ENCODE measurements at regions not wholly inside any gene's neighbourhood (a gene's known extent, or its start where the extent isn't known, plus 50 kb on each side); places are given as distances from the start of the nearest gene placed in this dataset.

DNA sequence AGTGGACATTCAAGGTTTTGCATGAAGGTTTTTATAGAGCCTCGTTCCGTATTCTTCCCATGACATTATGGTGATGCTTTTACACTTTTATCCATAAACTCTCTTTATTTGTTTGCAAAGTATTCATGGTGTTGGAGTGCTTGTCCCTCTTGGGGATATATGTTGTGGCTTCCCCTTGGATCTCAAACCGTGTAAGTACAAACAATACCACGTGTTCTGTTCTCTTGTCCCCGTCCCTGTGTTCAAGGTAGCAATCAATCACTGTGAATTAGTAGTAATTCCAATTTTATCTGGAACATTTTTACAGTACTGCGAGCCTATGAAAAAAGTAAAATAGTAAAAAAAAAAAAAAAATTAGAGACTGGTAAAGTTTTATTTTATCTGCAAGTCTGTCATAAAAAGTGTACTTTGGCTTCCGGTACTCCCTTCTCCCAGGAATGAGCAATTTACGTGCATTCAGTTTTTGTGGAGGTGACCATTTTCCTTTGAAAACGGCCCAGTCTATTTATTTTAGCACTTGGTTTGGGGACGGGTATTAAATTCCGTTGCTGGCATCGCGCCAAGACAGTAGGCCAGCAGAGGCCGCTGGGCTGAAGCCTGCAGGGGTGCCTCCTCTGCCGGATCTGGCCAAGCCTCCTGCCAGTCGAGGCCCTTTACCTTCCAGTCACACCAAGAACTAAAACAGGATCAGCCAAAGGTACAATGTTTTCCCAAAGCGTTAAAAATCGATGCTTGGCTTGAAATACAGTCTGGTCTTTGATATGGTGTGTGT is 175.7 kb downstream of the SOCS6 start:
- DNase-seq: peak; percentile 22

DNA sequence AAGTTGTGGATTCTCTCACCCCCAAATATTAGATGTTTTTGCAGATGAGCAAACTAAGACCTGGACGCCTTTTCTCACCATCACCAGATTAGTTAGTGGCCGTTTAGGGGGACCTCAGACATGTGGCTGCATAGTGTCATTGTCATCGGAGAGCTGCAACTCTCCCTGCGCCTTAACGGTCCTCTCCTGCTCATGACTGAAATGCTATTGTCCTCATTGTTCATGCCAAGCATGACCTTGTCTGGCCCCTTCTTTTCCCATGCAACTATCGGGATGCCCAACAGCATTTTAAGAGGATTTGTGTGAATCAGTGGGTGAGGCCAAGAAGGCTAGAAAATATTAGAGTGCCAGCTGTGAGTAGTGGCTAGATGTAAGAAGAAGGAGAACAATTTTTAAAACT is 174.2 kb downstream of the SOCS6 start:
- no peak for DNase-seq

DNA sequence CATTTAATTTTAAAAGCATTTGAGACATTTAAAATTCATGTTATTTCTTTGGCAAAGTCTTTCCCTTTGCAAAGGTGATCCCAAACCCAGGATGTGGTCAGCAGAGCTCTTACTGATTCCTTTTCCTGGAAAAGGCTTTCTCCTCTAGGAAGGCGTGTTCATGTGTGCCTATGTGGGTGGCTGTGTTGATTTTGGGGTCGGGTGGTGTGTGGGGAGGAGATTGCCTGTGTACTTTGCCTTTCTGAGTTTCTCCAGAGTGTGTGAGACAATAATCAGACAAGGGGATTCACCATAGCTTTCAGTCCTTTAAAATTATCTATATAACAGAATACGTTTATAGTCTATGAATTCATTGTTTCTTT is 173.2 kb downstream of the SOCS6 start:
- DNase-seq: no peak

DNA sequence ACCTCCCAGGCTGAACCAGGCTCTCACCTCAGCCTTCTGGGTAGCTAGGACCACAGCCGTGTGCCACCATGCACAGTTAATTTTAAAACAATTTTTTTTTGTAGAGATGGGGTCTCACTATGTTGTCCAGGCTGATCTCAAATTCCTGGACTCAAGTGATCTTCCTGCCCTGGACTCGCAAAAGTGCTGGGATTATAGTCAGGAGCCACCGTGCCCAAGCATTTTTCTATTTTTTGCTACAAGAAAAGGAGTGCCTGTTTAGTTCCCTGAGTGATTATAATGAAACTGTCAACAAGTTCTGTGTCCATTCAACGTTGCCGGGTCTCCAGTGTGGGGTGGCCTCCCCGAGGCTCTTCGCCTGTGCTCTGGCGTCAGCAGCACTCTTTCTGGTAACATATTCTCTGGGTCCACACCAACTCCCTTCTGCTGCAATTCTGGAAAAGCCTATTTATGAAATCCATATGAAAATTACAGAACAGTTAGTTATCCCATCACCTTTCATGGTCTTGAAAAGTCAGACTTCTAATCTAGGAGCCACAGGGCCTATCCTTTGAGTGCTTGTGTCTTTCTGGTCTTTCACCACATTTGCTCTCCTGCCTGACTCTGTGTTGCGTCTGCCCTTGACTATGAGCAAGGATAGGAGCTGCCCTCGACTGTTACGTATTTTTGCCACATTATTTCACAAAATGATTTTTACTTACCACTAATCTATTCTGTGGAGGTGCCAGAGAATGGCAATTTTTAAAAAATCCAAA is 172.7 kb downstream of the SOCS6 start:
- DNase-seq: no peak

DNA sequence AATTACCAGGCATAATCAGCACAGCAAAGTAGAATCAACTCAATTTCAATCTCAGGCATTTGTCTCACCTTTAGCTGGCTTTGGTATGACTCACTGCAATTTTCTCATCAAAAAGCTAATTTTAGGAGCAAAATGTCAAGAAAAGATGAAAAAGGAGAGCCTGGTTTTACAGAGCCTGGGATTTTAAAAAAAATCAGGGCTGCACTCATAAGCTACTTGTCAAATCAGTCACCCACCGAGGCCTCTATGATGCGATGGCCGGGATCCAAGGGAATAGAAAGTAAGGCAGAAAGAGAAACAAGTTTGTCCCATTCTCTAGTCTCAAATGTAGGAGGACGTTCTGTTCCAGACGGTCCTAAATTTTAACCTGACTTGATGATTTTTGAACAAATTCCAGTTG is 170.9 kb downstream of the SOCS6 start:
- DNase-seq: no peak

DNA sequence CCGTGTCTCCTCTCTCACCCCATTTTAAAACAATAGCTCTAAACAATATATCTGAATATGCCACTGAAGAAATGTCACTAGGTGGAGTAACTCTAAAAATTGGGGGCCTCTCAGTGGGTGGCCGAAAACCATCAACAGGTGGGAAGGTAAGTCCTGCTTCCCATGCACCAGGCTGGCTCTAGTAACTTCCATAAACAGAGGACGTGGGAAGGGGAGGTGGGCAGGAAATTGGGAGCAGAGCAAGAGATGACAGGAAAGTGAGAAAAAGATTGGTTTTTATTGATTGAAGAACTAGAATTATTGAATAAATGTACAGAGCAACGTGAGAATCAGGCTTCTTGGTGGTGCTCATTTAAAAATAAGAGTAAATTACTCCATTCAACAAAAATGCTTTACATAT is 170.4 kb downstream of the SOCS6 start:
- DNase-seq: no peak

DNA sequence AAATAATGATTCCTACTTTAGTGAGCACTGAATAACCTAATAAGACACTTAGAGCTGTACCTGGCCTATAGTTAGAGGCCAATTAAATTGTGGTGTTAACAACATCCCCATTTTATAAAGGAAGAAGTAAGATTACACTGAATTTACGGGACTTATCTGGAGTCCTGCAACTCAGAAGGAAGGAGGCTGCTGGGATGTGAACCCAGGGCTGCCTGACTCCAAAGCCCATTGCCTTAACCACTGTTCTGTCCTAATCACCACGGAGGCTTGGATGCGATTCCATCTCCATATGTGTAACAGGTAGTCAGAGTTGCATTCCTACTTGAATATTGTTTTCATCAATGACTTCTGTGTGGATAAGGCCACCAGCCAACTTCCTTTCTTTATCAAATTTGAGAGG is 168.9 kb downstream of the SOCS6 start:
- no peak for DNase-seq

DNA sequence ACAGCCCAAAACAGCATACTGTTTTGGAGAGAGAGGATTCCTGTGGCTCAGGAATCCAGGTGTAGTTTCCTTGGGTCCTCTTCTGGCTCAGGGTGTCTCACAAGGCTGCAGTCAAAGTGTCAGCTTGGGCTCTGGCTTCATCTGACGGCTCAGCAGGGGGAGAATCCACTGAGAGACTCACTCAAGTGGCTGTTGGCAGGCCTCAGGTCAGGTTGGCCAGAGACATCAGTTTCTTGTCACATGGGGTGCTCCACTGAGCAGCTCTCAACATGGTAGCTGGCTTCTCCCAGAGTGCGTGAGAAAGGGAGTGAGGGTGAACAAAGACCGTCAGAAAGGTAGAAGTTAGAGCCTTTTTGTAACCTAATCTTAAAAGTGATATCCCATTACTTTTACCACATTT is 168.4 kb downstream of the SOCS6 start:
- DNase-seq: no peak

DNA sequence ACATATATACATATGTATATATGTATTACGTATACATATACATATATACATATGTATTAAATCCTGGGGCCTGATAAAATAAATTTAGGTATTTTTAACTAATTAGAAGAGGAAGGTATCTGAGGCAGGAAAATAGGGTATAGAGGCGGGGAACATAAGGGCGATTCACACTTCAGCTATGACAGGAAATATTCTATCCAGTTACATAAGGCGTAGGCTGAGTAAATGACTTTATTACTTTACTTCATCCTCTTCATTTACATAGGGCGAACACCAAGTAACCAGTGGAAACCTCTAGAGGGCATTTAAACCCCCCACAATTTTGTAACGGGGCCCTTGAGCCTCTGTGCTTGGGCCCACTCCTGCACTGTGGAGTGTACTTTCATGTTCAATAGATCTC is 167.5 kb downstream of the SOCS6 start:
- no peak for DNase-seq

DNA sequence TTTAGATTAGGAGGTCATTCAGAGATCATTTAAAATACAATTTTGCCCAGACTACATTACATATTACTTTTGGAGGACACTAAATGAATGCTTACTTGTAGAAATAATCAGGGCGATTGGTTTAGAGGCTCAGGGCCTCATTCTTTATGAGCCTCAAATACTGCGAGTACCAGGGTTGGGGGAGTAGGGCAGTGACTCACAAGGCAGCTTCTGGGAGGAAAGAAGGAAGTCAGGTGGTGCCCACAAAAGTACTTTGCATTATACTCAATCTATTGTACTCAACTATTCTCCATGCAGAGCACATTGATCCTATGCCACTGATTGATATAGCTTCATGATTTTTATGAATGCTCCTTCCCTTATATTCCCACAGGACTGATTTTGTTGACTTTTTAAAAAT is 166.9 kb downstream of the SOCS6 start:
- no peak for DNase-seq

DNA sequence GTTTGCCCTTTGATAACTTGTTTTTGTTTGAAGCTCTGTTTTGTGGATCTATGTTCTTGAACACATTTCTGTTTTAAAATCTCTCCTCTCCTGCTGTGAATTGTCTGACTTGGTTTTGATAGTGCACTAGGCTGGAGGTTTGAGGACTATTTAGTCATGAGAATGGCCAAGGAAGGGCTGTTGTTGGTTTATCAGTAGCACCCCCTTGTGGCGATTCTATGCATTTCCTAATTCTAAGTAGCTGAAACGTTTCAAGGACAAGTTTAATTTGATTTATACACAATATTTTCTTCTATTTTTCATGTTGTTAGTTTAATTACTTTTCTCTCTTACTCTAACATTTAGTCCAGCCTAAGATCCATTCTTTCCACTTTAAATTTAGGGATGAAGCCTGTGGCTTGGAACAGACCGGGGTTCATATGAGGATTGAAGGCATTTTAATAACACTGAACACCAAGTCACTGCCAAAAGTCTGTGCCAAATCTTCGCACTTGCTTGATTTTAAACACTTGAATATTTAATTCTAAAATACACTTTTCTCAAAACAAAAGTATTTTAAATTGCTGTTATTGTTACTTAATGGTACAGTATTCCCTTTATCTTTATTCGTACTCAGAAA is 166.0 kb downstream of the SOCS6 start:
- peak; percentile 66 for DNase-seq

DNA sequence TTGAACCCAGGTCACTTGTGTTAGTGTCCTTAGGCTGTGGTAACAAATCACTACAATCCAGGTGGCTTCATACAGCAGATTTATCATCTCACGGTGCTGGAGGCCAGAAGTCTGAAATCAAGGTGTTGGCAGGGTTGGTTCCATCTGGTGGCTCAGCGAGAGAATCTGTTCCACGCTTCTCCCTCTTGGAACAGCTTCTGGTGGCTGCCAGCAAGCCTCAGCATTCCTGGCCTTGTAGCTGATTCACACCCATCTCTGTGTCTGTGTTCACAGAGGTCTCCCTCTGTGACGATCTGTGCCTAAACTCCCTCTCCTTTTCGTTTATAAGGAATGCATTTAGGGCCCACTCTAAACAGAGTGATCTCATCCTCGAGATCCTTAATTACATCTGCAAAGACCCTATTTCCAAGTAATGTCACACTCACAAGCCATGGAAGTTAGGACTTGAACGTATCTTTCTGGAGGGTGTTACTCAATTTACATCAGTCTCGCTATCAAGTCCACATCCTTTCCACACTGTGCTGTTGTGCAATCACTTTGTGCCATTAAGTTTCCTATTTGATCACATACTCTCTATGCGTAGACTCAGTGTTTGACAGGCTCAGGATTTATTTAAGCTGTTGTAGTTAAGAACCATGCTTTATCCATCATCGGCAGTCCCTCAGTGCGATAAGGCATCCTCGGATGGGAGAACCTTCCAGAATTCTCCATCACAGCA is 164.4 kb downstream of the SOCS6 start:
- DNase-seq: no peak

DNA sequence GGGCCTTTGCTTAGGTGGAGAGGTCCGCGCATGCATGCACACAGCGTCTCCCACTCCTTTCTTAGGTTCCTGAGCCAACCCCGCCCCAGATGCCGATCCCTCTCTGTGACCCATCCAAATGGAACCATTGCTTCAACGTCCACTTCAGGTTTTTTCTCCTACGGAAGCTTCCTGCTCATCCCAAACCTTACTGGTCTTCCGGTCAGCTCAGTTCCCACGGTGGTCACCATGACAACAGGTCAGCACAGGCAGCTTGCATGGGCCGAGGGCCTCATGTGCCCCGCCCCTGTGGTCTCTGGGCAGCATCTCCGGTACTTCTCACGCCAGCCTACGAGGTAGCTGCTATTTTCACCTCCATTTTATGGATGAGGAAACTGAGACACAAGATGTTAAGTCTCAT is 163.7 kb downstream of the SOCS6 start:
- DNase-seq: no peak

DNA sequence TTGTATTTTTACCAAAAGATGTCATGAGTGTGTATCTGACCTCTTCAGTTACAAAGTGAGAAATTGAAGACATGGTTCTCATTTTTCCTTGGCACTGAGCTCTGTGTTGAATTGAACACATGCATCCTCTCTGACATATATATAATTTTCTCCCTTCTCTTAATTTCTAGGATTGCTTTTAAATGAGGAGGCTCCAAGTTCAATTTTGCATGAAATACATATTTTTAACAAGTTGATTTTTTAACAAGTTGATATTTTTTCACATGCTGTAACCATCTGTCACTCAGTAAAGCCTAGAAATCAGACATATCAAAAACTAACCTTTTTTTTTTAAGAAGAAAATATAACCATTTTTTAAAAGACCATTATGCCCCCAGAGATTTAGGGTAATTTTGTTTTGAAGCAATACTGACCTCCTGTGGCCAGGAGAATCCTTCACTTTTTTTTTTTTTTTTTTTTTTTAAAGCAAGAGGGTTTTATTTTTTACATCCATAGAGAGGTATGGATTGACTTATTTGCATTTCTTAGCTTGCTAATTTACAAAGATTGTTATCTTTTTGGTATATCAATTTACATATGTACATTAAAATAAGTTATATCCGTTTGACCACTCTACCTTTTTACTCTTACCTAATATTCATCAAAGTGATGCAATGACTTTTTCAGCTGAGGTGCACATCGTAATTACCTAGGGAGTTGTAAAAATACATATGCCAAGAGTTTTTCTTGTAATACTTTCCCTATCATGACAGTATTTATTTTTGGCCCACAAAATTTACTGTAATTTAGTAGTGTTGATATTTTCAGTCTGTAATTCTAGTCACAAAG is 161.8 kb downstream of the SOCS6 start:
- no peak for DNase-seq

DNA sequence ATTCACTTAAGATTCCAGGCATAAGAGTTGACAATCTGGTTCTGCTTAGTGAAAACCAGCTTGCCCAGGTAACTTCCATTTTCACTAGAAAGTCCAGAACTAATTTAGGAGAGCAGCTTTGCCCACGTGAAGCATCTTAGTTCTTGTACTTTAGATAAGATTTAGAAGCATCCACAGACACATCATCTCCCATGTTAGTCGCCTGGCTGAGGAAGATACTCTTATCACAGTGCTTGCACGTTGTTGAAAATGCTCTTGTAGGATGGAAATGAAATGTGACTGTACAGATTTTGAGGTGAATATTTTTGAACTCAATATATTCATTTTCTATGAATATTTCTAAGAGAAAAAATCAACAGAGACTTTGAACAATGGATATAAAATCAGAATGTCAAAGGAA is 159.7 kb downstream of the SOCS6 start:
- DNase-seq: no peak

DNA sequence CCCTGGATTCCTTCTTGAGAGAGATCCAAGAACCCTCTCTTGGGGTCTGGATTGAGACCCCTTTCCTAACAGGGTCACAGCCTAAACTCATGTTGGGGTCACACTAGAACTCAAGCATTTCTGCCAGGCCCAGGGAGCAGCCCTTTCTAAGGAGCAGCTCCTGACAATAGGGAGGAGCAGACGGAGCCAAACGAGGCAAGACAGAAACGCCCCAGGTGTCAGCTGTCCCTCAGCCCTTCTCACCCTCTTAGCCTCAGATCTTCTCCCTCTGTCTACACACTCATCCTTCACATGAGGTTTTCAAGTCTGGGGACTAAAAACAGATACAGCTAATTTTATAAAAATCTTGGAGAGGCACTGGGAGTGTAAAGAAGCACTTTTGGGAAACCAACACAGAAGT is 157.2 kb downstream of the SOCS6 start:
- no peak for DNase-seq

DNA sequence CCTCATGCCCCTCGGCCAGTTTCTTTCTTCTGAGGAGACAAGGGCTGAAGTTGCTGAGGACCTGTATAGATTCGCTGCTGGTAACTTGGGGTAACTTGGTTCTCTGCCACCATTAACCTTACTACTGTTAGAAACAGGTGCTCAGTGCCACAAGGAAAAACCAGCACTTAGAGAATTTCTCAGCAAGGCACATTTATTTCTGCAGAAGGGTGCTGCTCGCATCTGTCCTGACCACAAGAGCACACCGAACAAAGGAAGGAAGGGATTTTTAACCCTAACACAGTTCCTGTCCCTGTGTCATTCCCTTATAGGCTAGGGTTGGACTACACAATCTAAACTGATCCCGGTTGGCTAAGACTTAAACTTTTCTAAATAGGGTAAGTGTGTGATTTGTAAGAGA is 154.1 kb downstream of the SOCS6 start:
- DNase-seq: no peak

DNA sequence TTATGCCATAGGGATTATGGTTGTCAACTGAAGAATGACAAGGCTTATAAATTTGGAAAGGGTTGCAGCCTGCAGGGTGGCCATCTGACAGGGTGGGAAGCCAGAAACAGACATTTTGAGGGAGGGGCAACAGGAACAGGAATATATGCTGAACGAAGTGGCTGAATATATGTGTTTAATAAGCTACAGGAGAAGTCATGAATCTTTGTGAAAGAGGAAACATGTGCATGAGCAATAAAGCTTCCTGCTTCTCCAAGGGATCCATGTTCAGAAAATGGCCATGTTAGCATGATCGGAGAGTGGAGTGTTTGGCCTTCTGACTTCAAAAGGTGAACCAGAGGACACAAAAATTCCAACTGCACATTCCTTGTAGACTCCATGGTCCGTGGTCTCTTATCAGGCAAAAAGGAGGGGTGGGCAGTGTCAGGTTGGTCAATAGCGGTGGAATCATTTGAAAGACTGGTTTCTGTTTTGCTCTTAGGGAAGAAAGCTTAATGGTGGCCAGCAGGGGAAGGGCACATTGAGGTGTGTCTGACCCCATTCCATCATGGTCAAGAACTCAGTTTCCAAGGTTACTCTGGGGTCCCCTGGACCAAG is 144.1 kb downstream of the SOCS6 start:
- DNase-seq: no peak

DNA sequence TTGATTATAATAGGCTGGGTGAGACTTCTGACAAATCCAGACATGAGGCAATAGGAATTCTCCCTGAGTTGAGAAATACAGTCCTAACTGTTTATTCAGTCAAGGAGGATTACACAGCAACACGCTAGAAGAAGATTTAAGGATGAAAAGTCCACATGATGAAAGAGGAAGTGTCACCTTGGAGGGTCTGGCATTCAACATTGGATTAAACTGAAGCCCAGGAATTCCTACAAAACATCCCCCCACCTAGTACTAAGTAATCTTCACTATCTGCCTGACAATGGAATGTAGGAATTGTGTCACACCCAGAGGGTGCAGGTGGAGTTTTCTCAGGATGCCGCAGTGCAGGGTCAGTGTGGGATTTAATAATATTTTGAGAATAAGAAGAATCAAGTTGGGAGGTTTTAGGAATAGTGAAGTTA is 142.4 kb downstream of the SOCS6 start:
- no peak for DNase-seq

DNA sequence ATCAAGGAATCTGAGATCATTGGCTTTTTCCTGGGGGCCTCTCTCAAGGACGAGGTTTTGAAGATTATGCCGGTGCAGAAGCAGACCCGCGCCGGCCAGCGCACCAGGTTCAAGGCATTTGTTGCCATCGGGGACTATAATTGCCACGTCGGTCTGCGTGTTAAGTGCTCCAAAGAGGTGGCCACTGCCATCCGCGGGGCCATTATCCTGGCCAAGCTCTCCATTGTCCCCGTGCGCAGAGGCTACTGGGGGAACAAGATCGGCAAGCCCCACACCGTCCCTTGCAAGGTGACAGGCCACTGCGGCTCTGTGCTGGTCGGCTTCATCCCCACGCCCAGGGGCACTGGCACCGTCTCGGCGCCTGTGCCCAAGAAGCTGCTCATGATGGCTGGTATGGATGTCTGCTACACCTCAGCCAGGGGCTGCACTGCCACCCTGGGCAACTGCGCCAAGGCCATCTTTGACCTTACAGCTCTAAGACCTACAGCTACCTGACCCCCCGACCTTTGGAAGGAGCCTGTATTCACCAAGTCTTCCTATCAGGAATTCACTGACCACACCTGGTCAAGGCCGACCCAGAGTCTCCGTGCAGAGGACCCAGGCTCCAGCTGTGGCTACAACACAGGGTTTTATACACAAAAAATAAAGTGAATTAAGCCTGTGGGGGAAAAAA is 141.8 kb downstream of the SOCS6 start:
- no peak for DNase-seq

DNA sequence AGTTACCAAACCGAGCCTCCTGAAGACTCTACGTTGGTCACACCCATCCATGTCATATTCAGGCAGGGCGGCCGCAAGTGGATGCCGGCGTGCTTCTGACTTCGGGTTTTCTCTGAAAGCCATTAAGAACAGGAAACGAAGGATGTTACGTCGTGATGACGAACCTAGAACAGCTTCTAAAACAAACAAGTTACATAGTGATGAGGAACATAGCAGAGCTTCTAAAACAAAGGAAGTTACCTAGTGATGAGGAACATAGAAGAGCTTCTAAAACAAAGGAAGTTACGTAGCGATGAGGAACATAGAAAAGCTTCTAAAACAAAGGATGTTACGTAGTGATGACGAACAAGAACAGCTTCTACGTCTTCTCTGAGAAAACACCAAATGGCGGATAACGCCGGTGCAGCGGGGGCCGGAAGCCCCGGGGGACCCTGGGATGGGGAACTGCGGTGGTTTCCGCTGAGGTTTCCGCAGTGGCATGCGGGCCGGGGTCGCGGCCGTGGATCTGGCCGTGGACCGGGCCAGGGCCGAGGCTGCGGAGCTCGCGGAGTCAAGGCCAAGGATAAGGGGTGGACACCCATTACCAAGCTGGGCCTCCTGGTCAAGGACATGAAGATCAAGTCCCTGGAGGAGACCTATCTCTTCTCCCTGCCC is 141.1 kb downstream of the SOCS6 start:
- no peak for DNase-seq

All from activated CD4-positive, alpha-beta T cell treated with anti-CD3 and anti-CD28 coated beads, Interleukin-2, Interleukin-6, amounts not matched to agents 100 ng/mL and 50 ng/mL, durations not matched to agents 16 hours and 8 hours (primary cell).